Activated CD4-positive, alpha-beta T cell treated with anti-CD3 and anti-CD28 coated beads, Interleukin-2, Interleukin-6, amounts not matched to agents 100 ng/mL and 50 ng/mL, durations not matched to agents 16 hours and 8 hours (primary cell): ENCODE measurements at regions not wholly inside any gene's neighbourhood (a gene's known extent, or its start where the extent isn't known, plus 50 kb on each side); places are given as distances from the start of the nearest gene placed in this dataset.

ENCODE experiments used
- DNase-seq: peaks from one replicate; pipeline ENCODE4 v3.0.0-alpha.2; 2020

DNA sequence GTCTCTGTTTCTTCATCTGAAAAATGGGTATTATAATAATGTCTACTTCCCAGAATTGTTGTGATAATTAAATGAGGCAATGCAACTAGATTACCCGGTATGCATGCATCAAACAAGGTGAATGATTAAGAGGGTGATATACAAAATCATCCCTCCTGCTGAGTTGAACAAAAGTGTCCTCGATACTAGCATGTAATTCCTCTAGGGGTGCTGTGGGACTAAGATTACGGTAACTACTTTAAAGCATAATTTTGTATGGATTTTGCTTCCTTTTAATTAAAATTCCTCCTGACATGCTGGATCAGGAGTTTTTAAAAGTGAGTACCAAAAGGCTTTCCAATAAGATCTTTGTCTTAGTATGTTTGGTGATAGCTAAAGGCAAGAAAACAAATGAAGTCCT is 98.7 kb upstream of the PRMT6 start:
- no peak for DNase-seq

DNA sequence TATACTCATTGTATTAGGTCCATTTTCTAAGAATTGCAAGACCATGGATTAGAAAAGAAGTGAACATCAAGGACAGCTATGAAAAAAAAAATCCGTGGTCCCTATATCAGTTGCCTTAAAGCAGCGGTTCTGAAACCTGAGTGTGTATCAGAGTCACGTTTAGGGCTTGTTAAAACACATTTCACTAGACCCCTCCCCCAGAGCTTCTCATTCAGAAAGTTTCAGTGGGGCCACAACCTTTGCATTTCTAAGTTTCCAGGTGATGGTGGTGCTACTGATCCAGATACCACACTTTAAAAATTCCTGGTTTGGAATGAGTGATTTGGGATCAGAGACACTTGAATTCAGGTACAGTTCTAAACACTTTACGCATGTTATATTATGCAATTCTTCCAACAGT is 96.1 kb upstream of the PRMT6 start:
- no peak for DNase-seq

DNA sequence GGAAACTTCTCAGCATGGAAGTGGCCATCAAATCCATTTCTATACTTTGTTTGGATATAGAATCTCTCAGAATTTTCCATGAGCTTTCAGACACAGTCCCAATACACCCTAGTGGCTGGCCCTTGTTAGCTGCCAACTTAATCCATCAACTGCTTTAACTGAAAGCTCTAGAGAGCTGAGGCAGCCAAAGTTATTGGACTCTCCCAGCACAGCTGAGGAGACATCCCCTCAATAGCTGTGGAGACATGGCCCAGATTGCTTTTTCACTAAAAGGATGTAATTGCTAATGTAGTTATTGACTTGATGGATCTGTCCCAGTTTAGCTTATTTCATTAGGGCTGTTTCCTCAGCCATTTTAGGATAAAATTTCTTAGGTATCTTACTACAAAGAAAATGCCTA is 94.8 kb upstream of the PRMT6 start:
- no peak for DNase-seq

DNA sequence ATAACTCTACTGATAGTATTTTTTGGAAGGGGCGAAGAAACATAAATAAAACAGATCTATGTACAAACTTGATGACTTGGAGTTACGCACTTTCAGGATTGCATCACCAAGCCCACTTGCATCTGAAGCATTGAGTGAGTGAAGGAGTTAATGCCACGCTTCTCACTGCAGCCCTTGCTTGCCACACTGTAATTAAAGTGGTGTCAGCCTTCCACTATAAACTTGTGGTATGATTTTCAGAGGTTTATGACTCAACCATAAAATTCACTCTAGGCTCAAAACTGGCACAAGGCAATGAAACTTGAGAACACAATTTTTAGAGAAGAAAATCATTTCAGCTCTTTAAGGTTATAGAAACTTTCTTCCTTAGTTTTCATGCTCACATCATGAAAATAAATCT is 93.9 kb upstream of the PRMT6 start:
- no peak for DNase-seq

DNA sequence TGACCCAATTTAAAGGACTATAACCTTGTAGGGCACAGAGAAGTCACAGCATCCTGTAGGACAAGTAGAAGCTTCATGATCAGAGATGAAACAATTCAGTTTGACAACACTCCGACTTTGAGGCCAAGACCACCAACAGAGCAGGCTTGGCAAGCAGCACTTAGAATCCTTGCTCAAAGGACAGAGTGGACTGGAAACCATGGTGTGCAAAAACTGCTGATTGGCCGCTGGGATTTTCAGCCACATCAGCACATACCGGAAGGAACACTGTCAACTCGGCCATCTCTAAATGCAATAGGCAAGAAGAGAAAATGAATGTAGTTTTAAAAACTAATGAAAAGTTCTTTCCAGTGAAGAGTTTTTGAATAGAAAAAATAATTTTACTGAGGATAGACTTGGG is 92.0 kb upstream of the PRMT6 start:
- DNase-seq: no peak

DNA sequence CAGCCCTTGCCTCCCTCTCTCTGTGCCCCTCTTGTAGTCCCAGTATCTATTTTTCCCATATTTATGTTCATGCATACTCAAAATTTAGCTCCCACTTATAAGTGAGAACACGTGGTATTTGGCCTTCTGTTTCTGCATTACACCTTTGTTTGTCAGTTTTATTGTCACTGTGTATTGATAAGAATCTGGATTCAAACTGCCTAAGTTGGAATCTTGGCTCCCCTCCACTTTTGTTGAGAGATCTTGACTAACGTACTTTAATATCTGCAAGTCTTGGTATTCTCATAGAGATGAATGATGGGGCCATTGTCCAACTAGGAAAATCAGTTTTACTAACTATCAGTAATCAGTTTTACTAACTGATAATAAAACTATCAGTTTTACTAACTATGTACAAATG is 87.8 kb upstream of the PRMT6 start:
- DNase-seq: no peak

DNA sequence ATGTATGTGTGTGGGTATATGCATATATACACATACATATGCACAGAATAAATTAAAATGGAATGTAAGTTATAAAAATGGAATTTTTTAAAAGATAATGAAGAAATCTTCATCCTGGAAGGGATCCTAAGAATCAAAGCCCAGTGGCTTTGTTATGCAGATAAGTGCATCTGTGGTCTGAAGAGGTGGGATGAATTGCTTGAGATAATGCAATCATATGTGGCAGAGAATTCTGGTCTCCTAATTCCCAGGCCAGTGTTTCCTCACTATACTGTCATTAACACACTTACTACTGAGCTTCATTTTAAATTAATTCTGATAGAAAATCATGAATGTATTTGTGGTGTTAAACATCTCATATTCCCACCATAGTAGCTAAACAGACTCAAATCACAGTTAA is 86.7 kb upstream of the PRMT6 start:
- DNase-seq: no peak

DNA sequence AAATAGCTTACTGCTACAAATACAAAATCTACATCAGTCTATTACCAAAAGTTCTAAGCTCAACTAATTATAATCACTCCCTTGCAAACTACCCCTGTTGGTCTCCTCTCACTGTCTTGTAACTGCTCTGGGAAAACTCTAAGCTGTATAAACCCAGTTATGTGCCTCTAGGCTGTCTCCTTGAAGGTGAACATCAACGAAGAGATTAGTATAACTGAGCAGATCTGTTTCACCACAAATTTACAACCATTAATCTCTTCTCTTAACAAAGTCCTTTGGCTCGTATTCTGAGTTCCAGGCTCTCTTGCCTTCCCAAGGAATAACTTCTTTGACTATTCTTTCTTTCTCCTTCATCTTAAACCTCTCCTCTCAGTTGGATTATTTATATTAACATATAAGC is 84.4 kb upstream of the PRMT6 start:
- no peak for DNase-seq

DNA sequence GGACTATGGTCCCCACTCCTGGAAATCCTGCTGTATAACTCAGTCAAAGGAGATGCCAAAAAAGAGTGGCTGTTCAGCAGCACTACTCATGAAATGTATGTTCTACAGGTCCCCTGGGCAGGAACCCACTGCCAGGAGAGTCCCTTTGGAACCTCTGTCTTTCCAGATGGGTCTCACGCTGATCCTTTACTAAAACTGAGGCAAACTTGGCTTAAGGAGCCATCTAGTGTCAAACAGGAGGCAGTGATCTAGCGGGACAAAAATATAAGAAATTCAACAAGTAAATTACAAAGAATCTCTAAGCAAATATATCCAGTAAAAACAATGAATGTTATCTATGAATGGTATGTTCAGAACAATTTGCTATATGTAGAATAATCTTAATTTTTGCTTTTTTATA is 80.5 kb upstream of the PRMT6 start:
- DNase-seq: no peak

DNA sequence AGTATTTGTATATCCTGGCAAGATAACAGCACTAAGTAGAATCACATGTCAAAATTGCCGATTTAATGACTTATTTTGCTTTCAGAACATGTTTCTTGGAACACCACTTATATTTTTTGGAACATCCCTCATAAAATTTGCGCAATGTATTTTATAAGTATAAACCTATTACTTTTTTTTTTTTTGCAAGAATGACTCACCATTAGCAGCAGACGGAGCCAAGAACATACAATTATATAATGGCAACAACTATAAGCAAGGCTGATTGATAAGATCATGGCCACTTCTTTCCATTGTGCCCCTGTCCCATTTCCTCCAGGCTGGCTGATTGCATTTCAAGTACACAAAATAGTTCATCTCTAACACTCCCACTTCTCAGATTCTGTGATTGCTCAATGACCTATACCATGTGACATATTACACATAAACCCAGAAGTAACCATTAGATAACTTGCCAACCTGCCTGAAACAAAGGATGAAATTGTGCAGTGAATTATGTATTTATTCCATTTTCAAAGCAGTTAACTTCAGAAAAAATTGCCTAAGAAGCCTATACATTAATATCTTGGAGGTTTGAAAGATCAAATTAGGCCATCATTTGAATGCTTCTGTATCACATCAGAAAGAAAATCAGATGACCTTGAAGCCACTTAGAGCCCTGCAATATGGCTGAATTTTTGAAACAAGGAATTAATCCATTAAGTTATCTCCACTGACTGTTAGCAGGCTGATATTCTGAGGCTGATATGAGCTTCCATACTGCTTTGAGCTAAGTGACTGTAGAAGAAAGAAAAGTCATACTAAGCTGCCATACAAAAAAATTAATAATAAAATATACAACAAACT is 77.8 kb upstream of the PRMT6 start:
- DNase-seq: no peak

DNA sequence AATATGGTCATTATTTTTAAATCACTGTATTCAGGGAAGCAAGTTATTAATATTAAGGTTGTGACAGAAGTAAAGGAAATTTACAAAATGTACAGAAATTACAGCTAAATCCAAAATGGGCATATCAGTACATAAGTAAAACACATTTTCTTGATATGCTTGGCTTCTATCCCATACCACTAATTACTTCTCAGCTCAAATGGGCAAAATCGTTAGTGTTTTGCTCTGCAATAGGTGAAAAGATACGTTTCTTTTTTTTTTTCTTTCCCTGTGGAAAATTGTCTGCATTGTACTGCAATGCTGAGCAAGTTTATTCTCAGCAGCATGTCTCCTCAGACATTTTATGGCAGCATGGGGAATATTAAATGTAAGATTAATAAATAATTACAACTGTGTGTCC is 77.1 kb upstream of the PRMT6 start:
- DNase-seq: no peak

DNA sequence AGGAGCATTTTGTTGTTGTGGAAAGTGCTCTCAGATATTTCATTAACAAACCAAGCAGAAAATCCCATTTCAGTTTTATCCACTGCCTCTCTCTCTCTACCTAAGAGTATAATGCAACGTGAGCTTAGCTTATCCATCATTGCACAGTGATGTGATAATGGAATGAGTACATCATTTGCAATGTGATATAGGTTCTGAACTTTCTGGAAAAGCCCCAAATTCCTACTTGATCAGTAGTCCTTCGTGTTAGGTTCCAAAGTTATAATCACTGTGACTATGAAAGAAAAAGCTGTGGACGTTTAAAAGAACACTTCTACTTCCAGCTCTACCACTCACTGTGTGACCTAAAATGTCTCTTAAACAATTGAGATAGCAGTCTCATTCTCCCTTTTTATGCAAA is 76.4 kb upstream of the PRMT6 start:
- DNase-seq: no peak

DNA sequence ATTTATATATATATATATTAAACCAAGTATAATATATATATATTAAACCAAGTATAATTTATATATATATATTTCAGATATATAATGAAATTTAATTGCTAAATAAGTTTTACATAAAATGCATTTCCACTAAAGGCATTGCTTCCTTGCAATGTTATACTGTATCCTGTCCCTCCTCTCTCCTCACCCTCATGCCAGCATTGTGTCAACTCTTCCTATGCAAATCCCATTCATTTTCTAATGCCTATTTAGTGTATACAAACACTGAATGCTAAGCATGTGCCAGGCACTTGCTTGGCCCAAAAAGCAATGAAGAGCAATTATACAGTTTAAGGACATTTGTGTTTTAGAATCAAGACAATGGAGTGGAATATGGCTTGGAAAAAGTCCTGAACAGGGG is 71.7 kb upstream of the PRMT6 start:
- DNase-seq: no peak

DNA sequence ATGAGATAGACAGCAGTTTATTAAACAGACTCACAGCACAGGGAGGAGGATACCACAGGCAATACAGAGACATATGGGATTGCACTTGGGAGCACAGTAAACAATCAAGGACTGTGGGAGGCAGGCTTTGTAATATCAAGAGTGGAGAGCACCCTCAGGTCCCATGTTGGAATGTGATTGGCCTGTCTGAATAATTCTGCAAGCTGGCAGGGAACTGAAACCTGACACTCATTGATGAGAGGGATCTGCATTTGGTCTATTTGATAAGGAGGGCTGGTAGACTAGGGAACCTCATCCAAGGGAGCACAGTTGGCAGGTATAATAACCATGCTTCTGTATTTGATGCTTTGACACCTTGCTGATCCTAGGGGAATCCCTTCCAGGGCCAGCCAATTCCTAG is 69.9 kb upstream of the PRMT6 start:
- DNase-seq: no peak

DNA sequence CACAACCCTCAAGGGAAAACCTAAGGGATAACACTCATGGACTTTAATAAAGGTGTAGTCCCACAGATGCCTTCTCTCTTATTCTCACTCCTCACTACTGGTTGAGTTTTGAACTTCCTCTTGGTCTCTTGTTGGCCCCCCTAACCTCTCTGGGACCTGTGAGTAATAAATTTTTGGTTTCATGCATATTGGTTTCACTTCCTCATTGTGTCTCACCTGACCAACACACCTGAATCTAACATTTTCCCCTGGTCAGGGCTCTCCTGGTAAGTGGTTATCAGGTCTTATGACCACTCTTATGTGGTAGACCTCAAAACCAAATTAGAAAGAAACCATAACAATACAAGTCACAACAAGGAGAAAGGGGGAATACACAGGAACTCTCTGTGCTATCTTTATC is 60.5 kb upstream of the PRMT6 start:
- no peak for DNase-seq

DNA sequence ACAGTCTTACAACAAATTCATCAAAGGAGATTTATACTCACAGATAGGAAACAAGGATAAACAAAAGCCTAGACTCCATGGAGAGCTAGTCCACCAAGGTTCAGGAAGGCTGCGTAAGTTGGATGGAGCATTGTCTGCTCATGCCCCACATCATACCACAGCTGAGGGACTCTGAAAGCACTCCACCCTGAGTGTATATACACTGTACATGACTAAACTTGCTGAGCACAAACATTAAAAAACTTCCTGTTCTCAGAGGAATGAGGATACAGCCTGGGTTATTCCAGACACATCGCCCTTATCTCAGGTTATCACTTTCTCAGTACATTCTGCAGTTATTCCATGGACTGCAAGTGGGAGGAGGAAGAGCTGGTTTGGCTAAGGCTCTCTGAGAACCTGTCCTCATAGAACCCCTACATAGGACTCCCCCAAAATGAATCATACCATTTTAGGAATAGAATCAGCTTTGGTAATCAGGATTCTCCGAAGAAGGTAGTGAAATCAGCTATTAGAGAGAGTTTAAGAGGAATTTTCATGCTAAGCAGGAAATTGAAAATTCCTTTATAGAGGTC is 58.0 kb upstream of the PRMT6 start:
- DNase-seq: no peak

DNA sequence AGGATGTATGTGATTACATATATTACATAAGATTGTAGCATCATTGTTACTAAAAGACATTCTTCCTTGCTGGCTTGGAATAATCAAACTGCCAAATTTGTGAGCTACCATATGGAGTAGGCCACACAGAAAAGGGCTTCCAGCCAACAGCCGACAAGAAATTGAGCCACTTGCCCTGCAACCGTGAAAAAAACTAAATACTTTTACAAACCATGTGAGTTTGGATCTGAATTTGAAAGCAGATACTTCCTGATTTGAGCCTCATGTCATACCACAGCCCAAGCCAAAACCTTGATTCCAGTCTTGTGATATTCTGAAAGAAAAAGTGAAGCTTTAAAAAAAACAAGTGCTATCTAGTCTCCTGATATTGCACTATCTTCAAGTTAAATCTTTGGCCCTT is 55.6 kb upstream of the PRMT6 start:
- DNase-seq: no peak

DNA sequence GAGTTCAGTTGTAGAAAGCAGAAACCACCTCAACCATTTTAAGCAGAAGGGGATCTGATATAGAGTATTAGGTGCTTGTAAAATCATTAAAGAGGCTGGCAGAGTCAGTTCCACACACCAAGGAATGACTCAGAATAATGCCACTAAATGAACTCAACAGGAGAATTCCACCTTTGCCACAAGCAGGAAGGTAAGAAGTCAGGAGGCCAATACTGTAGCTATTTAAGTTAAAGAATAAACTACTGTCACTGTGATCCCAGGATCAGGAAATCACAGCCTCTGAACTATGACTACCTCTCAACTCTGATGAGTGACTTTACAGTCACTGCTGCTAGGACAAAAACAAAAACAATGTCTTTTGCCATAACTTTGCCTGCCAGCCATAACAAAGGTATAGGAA is 52.5 kb upstream of the PRMT6 start:
- DNase-seq: no peak

DNA sequence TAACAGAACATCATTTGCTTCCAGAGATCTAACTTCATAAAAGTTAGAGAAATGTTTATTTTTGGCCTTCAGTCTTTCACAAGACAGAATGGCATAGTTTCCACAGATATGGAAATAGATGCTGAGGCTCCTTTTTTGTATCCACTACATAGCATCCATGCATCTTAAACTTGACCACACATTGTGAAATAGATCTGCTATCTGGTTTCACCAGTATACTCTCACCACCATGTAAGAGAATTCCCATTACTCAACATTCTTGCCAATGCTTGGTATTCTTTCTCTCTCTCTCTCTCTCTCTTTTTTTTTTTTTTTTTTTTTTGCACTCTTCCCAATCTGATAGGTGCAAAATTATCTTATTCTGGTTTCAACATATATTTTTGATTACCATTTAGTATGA is 52.1 kb upstream of the PRMT6 start:
- DNase-seq: no peak
